ENCODE measurements at regions not wholly inside any gene's neighbourhood (a gene's known extent, or its start where the extent isn't known, plus 50 kb on each side); places are given as distances from the start of the nearest gene placed in this dataset.

DNA sequence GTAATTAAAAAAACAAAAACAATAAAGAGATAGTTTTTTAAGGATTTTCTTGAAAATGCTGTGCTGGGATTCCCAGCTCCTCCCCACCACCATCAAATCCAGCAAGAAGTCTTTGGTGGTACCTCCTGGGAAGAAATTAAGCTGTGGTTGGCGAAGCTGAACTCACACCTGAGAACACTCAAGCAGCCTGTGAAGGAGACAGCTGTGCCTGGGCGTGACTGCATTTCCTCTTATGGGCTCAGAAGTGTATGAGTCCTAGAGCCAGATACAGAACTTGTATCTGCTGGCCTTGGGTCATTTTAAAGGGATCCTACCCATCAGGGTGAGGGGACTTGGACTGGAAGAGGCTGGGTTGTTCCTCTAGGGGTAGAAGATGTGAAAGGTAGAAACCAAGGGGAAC is 561.2 kb upstream of the SGCD start (continued):
- no peak for TF ChIP-seq MAZ (CRISPR knock-in tag; conservative IDR thresholded peaks at IDR 0.05 in 1 of 2, IDR thresholded peaks at IDR 0.05 in 1 of 2)
- no peak for TF ChIP-seq CHD1 (IDR thresholded peaks at IDR 0.05; ENCODE audit: low read length)
- TF ChIP-seq SMARCA4 (IDR thresholded peaks at IDR 0.05), result no peak
- TF ChIP-seq, protein P1, sequence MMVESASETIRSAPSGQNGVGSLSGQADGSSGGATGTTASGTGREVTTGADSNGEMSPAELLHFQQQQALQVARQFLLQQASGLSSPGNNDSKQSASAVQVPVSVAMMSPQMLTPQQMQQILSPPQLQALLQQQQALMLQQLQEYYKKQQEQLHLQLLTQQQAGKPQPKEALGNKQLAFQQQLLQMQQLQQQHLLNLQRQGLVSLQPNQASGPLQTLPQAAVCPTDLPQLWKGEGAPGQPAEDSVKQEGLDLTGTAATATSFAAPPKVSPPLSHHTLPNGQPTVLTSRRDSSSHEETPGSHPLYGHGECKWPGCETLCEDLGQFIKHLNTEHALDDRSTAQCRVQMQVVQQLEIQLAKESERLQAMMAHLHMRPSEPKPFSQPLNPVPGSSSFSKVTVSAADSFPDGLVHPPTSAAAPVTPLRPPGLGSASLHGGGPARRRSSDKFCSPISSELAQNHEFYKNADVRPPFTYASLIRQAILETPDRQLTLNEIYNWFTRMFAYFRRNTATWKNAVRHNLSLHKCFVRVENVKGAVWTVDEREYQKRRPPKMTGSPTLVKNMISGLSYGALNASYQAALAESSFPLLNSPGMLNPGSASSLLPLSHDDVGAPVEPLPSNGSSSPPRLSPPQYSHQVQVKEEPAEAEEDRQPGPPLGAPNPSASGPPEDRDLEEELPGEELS (CRISPR knock-in tag; IDR thresholded peaks at IDR 0.05; ENCODE audit: borderline replicate concordance), result no peak
- no peak for TF ChIP-seq SIX5 (IDR thresholded peaks at IDR 0.05; ENCODE audit: borderline replicate concordance in 1 of 2, insufficient read depth in 1 of 2, low read depth in 1 of 2, low read length in 2 of 2)

- CTCF ChIA-PET (ENCODE audit: low intra/inter-chr PET ratio), result no interaction called here
- DNase-seq (ENCODE audit: extremely low read depth in 1 of 4, low spot score in 3 of 4) (no peak), FAIRE-seq (no peak), ATAC-seq (no peak)
- Histone ChIP-seq H3K27ac (ENCODE audit: extremely low read depth, low read depth, low read length) (no peak overlapping the region), H3K4me1 (replicated peaks in 1 of 2; ENCODE audit: control insufficient read depth in 2 of 2, insufficient read depth in 2 of 2, low read length in 2 of 2) (no peaks in the 10 kb centered on the region), H2AFZ (ENCODE audit: low read depth, low read length) (no peak overlapping the region), H3K9ac (ENCODE audit: insufficient read depth in 1 of 2, low read depth in 2 of 2, low read length in 2 of 2) (no peak overlapping the region), H3K79me2 (ENCODE audit: control insufficient read depth, insufficient read depth, low read length) (no peaks in the 10 kb centered on the region), H3K27me3 (ENCODE audit: control insufficient read depth in 2 of 2, insufficient read depth in 2 of 2, low read length in 2 of 2) (no peaks in the 10 kb centered on the region), H3K9me3 (replicated peaks; ENCODE audit: control insufficient read depth, insufficient read depth, low read depth, low read length) (no peaks in the 10 kb centered on the region; the same call in 1 of the 2 replicates), H3K4me3 (no peak overlapping the region), H3K9me1 (ENCODE audit: control insufficient read depth, insufficient read depth, low read length) (no peaks in the 10 kb centered on the region), H3K4me2 (ENCODE audit: insufficient read depth, low read length) (no peak overlapping the region), H4K20me1 (replicated peaks; ENCODE audit: control insufficient read depth, insufficient read depth, low read length) (no peaks in the 10 kb centered on the region), H3K36me3 (ENCODE audit: control insufficient read depth, insufficient read depth, low read length) (no peaks in the 10 kb centered on the region)
- in situ Hi-C loops (cut with MboI), result no loop called here
- BruUV-seq (replicated peaks), result no TSS peak
- intact Hi-C loops (cut with micrococcal nuclease), result no loop called here
- POLR2A ChIA-PET, result no interaction called here
- WGBS (ENCODE audit: insufficient coverage, low coverage, missing lambda C conversion rate), result 7% methylated on average over 2 of the region's 2 CpGs
- no peak for TF ChIP-seq MCM2 (IDR thresholded peaks at IDR 0.05; ENCODE audit: low read depth)
- TF ChIP-seq STAG1 (CRISPR knock-in tag; IDR thresholded peaks at IDR 0.05; ENCODE audit: borderline replicate concordance), result no peak
- no peak for TF ChIP-seq EGR1 (conservative IDR thresholded peaks at IDR 0.05)
- no peak for TF ChIP-seq GTF2A2 (tag; IDR thresholded peaks at IDR 0.05)
- TF ChIP-seq GATAD2A (IDR thresholded peaks at IDR 0.05), result no peak
- no peak for TF ChIP-seq PML (IDR thresholded peaks at IDR 0.05; ENCODE audit: low read length)
- no peak for TF ChIP-seq PREB (CRISPR knock-in tag; IDR thresholded peaks at IDR 0.05)
These were observed 559.5 kb upstream of the SGCD start for GRCh38 chr5:155767470-155767869.
